IMR-90 (cell line): ENCODE measurements at regions not wholly inside any gene's neighbourhood (a gene's known extent, or its start where the extent isn't known, plus 50 kb on each side); places are given as distances from the start of the nearest gene placed in this dataset.

Experiments
- ATAC-seq: fragments of 200-7000 bp; cut with Tn5 transposase; 2 replicates; pipeline ENCODE4 v1.9.1; 2020; ENCODE audit warnings: low read depth, mild to moderate bottlenecking, moderate library complexity
- BruUV-seq: library from RNA; stranded (reverse); fragments of 400-500 nt; replicated peaks from 2 replicates; lab custom pipeline; 2021; lab: Mats Ljungman, UMichigan
- CTCF ChIA-PET: fragments of 300-600 bp; formaldehyde crosslinking; extraction: SDS; loops from one replicate; lab custom pipeline; 2021; ENCODE audit warnings: antibody characterized with exemption; lab: Yijun Ruan, JAX
- POLR2A ChIA-PET: fragments of 300-600 bp; sonication (Branson Sonifier 250); formaldehyde crosslinking; loops from one replicate; lab custom pipeline; 2022; ENCODE audit warnings: antibody characterized with exemption; ENCODE audit not compliant: unreplicated experiment; lab: Charles Lee
- DNase-seq: peaks from one replicate; pipeline ENCODE4 v3.0.0; 2013
- H2AFZ ChIP-seq: replicated peaks from 2 replicates; pipeline ENCODE3; 2013; ENCODE audit warnings: low read length, mild to moderate bottlenecking; ENCODE audit not compliant: poor library complexity
- H2AK5ac ChIP-seq: 2 replicates; pipeline ENCODE4 v1.6.1; 2013; ENCODE audit warnings: low read depth, low read length, inconsistent platforms
- H2AK9ac ChIP-seq: replicated peaks from 2 replicates; pipeline ENCODE3; 2013; ENCODE audit warnings: mild to moderate bottlenecking, low read depth, low read length, moderate library complexity; ENCODE audit not compliant: poor library complexity
- H2BK120ac ChIP-seq: 2 replicates; pipeline ENCODE4 v1.6.1; 2013; ENCODE audit warnings: low read depth, low read length, inconsistent platforms
- H2BK15ac ChIP-seq: 3 replicates; pipeline ENCODE4 v1.6.1; 2013; ENCODE audit warnings: low read depth, low read length, inconsistent platforms
- H2BK20ac ChIP-seq: 2 replicates; pipeline ENCODE4 v1.6.1; 2013; ENCODE audit warnings: low read depth, mild to moderate bottlenecking, inconsistent platforms, low read length, moderate library complexity
- H2BK5ac ChIP-seq: 2 replicates; pipeline ENCODE4 v1.6.1; 2013; ENCODE audit warnings: mild to moderate bottlenecking, low read depth, low read length, inconsistent platforms; ENCODE audit not compliant: poor library complexity, severe bottlenecking
- H3K14ac ChIP-seq: replicated peaks from 2 replicates; pipeline ENCODE4 v1.6.1; 2013; ENCODE audit warnings: low read depth, low read length, inconsistent platforms
- H3K18ac ChIP-seq: 2 replicates; pipeline ENCODE4 v1.6.1; 2013; ENCODE audit warnings: low read depth, low read length, control low read depth
- H3K23ac ChIP-seq: 2 replicates; pipeline ENCODE4 v1.6.1; 2013; ENCODE audit warnings: low read depth, low read length, inconsistent platforms
- H3K27ac ChIP-seq: 2 replicates; pipeline ENCODE4 v1.5.1; 2013; ENCODE audit warnings: mild to moderate bottlenecking, control low read depth, low read length; ENCODE audit not compliant: insufficient read depth
- H3K27me3 ChIP-seq: 2 replicates; pipeline ENCODE4 v1.6.1; 2013; ENCODE audit warnings: low read length; ENCODE audit not compliant: control insufficient read depth, insufficient read depth
- H3K36me3 ChIP-seq: 2 replicates; pipeline ENCODE4 v1.6.1; 2013; ENCODE audit warnings: low read length, mixed read lengths; ENCODE audit not compliant: control insufficient read depth, insufficient read depth
- H3K4ac ChIP-seq: 2 replicates; pipeline ENCODE4 v1.6.1; 2013; ENCODE audit warnings: low read depth, low read length, inconsistent platforms
- H3K4me1 ChIP-seq: 2 replicates; pipeline ENCODE4 v1.6.1; 2013; ENCODE audit warnings: low read length, mixed read lengths; ENCODE audit not compliant: control insufficient read depth, insufficient read depth
- H3K4me2 ChIP-seq: 2 replicates; pipeline ENCODE4 v1.6.1; 2013; ENCODE audit warnings: low read depth, mild to moderate bottlenecking, control low read depth, low read length, moderate library complexity
- H3K4me3 ChIP-seq: 2 replicates; pipeline ENCODE4 v1.5.1; 2013; ENCODE audit warnings: low read depth, mild to moderate bottlenecking, control low read depth, low read length, moderate library complexity; ENCODE audit not compliant: insufficient read depth
- H3K56ac ChIP-seq: 2 replicates; pipeline ENCODE4 v1.6.1; 2013; ENCODE audit warnings: low read length, inconsistent platforms; ENCODE audit not compliant: insufficient read depth; ENCODE audit errors: extremely low read depth
- H3K79me1 ChIP-seq, 2 experiments: 2 replicates each; pipeline ENCODE4 v1.6.1; 2013; ENCODE audit warnings: low read length in 2 of 2, inconsistent platforms in 1 of 2, low read depth in 1 of 2
- H3K9ac ChIP-seq: 2 replicates; pipeline ENCODE4 v1.6.1; 2013; ENCODE audit warnings: low read depth, low read length, control low read depth
- H3K9me1 ChIP-seq: 2 replicates; pipeline ENCODE4 v1.6.1; 2013; ENCODE audit warnings: low read length, inconsistent platforms; ENCODE audit not compliant: insufficient read depth
- H3K9me3 ChIP-seq: 2 replicates; pipeline ENCODE4 v1.6.1; 2013; ENCODE audit warnings: low read length; ENCODE audit not compliant: control insufficient read depth, insufficient read depth
- H4K20me1 ChIP-seq: 2 replicates; pipeline ENCODE4 v1.6.1; 2013; ENCODE audit warnings: low read length, inconsistent platforms; ENCODE audit not compliant: insufficient read depth
- H4K5ac ChIP-seq: 2 replicates; pipeline ENCODE4 v1.6.1; 2013; ENCODE audit warnings: mild to moderate bottlenecking, low read depth, low read length, control low read depth
- H4K8ac ChIP-seq, 2 experiments: 2 replicates each; pipeline ENCODE4 v1.6.1; 2013; ENCODE audit warnings: low read depth in 2 of 2, low read length in 2 of 2, control low read depth in 1 of 2, inconsistent platforms in 1 of 2
- H4K91ac ChIP-seq: 2 replicates; pipeline ENCODE4 v1.6.1; 2013; ENCODE audit warnings: low read depth, low read length, inconsistent platforms; ENCODE audit not compliant: insufficient read depth
- BHLHE40 ChIP-seq: fragments of 150-350 bp; IDR thresholded peaks from 2 replicates; pipeline ENCODE4 v1.6.1; 2016; ENCODE audit warnings: mild to moderate bottlenecking, low read depth, low read length
- CHD1 ChIP-seq: IDR thresholded peaks from 2 replicates; pipeline ENCODE4 v1.6.1; 2012; ENCODE audit warnings: low read depth, low read length, improper control_type of control experiment
- CTCF ChIP-seq: conservative IDR thresholded peaks from 2 replicates; pipeline ENCODE4 v1.5.1; 2012; ENCODE audit warnings: mild to moderate bottlenecking, low read depth, low read length, improper control_type of control experiment
- ELK1 ChIP-seq: fragments of 150-350 bp; IDR thresholded peaks from 2 replicates; pipeline ENCODE4 v1.6.1; 2016; ENCODE audit warnings: low read depth, mild to moderate bottlenecking, low read length, moderate library complexity, borderline replicate concordance
- FOS ChIP-seq: fragments of 150-350 bp; IDR thresholded peaks from 2 replicates; pipeline ENCODE4 v1.6.1; 2016; ENCODE audit warnings: low read depth, low read length
- MAFK ChIP-seq: IDR thresholded peaks from 2 replicates; pipeline ENCODE4 v1.6.1; 2012; ENCODE audit warnings: low read depth, low read length, improper control_type of control experiment
- MXI1 ChIP-seq: IDR thresholded peaks from 2 replicates; pipeline ENCODE4 v1.6.1; 2012; ENCODE audit warnings: low read depth, mild to moderate bottlenecking, low read length, moderate library complexity, borderline replicate concordance
- NFE2L2 ChIP-seq: fragments of 150-350 bp; IDR thresholded peaks from 2 replicates; pipeline ENCODE4 v1.6.1; 2016; ENCODE audit warnings: low read depth, mild to moderate bottlenecking, low read length
- POLR2A ChIP-seq: IDR thresholded peaks from 2 replicates; pipeline ENCODE4 v1.6.1; 2012; ENCODE audit warnings: mild to moderate bottlenecking, low read depth, low read length
- RAD21 ChIP-seq: IDR thresholded peaks from 2 replicates; pipeline ENCODE4 v1.6.1; 2012; ENCODE audit warnings: low read length, improper control_type of control experiment
- USF2 ChIP-seq: fragments of 150-350 bp; IDR thresholded peaks from 2 replicates; pipeline ENCODE4 v1.6.1; 2017; ENCODE audit warnings: mild to moderate bottlenecking, antibody characterized with exemption, low read length, low read depth
- whole genome bisulfite sequencing, 2 experiments: methylation state at CpG; one replicate each; pipeline versions ENCODE4 v1.1.5 to v1.1.7; 2013; ENCODE audit warnings: missing lambda C conversion rate in 2 of 2; ENCODE audit not compliant: insufficient read length in 1 of 2; ENCODE audit errors: extremely low coverage in 2 of 2; 5-methylcytosine and 5-hydroxymethylcytosine counted together
- dilution Hi-C: fragments of 300-500 bp; cut with HindIII; formaldehyde crosslinking; loops from one replicate; pipeline ENCODE4 v1.14.3; 2018; ENCODE audit warnings: low sequenced_read_pairs; ENCODE audit not compliant: unreplicated experiment
- in situ Hi-C: fragments of 300-500 bp; cut with MboI; formaldehyde crosslinking; loops from 3 replicates; pipeline ENCODE4 v1.14.3; 2019; ENCODE audit warnings: low sequenced_read_pairs, inconsistent platforms, mixed read lengths
- intact Hi-C: fragments of 100-400 bp; cut with micrococcal nuclease; formaldehyde crosslinking; loops from 2 replicates; pipeline ENCODE4 v1.10.0; 2022

- TF ChIP-seq USF2 = no peak
Measured at GRCh38 chr5:158174918-158175851, 316.2 kb upstream of the CLINT1 start (continued).

- no peak overlapping the region for H3K56ac ChIP-seq
- POLR2A ChIA-PET = no interaction called here
- dilution Hi-C loops = no loop called here
- TF ChIP-seq NFE2L2 (no peak), POLR2A (no peak), MAFK (no peak), FOS (no peak), MXI1 (no peak), CTCF (no peak), ELK1 (no peak), BHLHE40 (no peak), CHD1 (no peak), RAD21 (no peak), USF2 (no peak)
Measured at GRCh38 chr5:158174026-158174425, 315.1 kb upstream of the CLINT1 start.

More at GRCh38 chr5:158174026-158174425, 315.1 kb upstream of the CLINT1 start:
- Histone ChIP-seq H4K8ac (no peak overlapping the region), H3K4me3 (no peak overlapping the region), H3K9me1 (no peaks in the 10 kb centered on the region), H3K4me1 (no peaks in the 10 kb centered on the region), H2BK120ac (no peak overlapping the region), H3K18ac (no peak overlapping the region), H3K4ac (no peak overlapping the region), H3K4me2 (no peak overlapping the region), H2BK15ac (no peak overlapping the region), H2AK9ac (no peak overlapping the region), H3K36me3 (no peaks in the 10 kb centered on the region), H2BK20ac (no peak overlapping the region), H2BK5ac (no peak overlapping the region), H4K5ac (no peak overlapping the region), H3K79me1 (no peaks in the 10 kb centered on the region), H3K14ac (no peak overlapping the region), H3K9me3 (no peaks in the 10 kb centered on the region), H4K20me1 (no peaks in the 10 kb centered on the region), H3K27me3 (no peaks in the 10 kb centered on the region; the same call in none of the 2 replicates), H3K23ac (no peak overlapping the region), H4K91ac (no peak overlapping the region), H2AFZ (no peak overlapping the region), H2AK5ac (no peak overlapping the region), H3K9ac (no peak overlapping the region), H3K27ac (no peak overlapping the region)
- DNase-seq (no peak), ATAC-seq (no peak)
- CTCF ChIA-PET = interaction anchor here (0.7 to 2.3 kb wide), 2 partner anchors 933 kb away, joined by 3 to 17 read pairs; no protein-coding TSS in a partner anchor
- intact Hi-C loops = loop anchor here (10.0 kb wide), 1 partner anchor 359 kb away; no protein-coding TSS in a partner anchor
- in situ Hi-C loops = loop anchor here (5.0 kb wide), 1 partner anchor 933 kb away; no protein-coding TSS in a partner anchor
- BruUV-seq = no TSS peak
- 90% methylated on average over 2 of the region's 4 CpGs; no CpG with 5 or more reads in 1 of the 2 experiments for WGBS, 2 experiments
